SK-N-MC (cell line): ENCODE measurements at regions not wholly inside any gene's neighbourhood (a gene's known extent, or its start where the extent isn't known, plus 50 kb on each side); places are given as distances from the start of the nearest gene placed in this dataset.

Experiments
- EZH2 ChIP-seq: fragments of 200-600 bp; sonication (generic); IDR thresholded peaks from one replicate; pipeline ENCODE4 v1.6.1; 2017; ENCODE audit warnings: antibody characterized with exemption
- POLR2AphosphoS5 ChIP-seq: IDR thresholded peaks from 2 replicates; pipeline ENCODE4 v1.6.1; 2012; ENCODE audit warnings: mild to moderate bottlenecking, low read depth, low read length, borderline replicate concordance

- TF ChIP-seq EZH2 (no peak), POLR2AphosphoS5 (no peak)
These were observed 125.1 kb upstream of the CARMIL1 start for GRCh38 chr6:25154034-25154596.
